ENCODE measurements at regions not wholly inside any gene's neighbourhood (a gene's known extent, or its start where the extent isn't known, plus 50 kb on each side); places are given as distances from the start of the nearest gene placed in this dataset.
"Not testable (repeated sequence)": the region's sequence is repeated elsewhere in the genome, so short reads cannot be mapped to it uniquely, and the experiment has no call there.

DNA sequence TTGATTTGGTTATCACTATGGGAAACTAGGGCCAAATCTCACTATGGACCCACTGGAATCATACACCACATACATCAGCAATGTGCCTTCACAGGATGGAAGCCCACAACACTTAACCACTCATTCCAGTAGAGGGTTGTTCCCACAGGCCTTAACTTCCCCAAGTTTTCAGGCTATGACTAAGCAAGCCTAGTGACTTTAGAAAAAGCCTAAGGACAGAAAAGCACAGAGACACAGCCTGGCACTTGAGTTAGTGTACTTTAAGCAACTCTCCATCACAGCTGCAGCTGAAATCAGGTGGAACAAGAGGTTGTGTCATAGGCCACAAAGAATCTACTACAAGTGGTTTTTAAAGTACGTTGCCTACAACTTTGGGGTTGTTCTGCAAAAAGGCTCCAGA lies 128.7 kb downstream of the LRRN1 start:
- DNase-seq (ENCODE audit: low read depth) = no peak
- no peak overlapping the region for H3K4me3 ChIP-seq (ENCODE audit: low read depth, low read length)
- TF ChIP-seq, protein P1, sequence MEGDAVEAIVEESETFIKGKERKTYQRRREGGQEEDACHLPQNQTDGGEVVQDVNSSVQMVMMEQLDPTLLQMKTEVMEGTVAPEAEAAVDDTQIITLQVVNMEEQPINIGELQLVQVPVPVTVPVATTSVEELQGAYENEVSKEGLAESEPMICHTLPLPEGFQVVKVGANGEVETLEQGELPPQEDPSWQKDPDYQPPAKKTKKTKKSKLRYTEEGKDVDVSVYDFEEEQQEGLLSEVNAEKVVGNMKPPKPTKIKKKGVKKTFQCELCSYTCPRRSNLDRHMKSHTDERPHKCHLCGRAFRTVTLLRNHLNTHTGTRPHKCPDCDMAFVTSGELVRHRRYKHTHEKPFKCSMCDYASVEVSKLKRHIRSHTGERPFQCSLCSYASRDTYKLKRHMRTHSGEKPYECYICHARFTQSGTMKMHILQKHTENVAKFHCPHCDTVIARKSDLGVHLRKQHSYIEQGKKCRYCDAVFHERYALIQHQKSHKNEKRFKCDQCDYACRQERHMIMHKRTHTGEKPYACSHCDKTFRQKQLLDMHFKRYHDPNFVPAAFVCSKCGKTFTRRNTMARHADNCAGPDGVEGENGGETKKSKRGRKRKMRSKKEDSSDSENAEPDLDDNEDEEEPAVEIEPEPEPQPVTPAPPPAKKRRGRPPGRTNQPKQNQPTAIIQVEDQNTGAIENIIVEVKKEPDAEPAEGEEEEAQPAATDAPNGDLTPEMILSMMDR (IDR thresholded peaks at IDR 0.05; ENCODE audit: insufficient read depth, low read depth, low read length, missing control alignments) = no peak

DNA sequence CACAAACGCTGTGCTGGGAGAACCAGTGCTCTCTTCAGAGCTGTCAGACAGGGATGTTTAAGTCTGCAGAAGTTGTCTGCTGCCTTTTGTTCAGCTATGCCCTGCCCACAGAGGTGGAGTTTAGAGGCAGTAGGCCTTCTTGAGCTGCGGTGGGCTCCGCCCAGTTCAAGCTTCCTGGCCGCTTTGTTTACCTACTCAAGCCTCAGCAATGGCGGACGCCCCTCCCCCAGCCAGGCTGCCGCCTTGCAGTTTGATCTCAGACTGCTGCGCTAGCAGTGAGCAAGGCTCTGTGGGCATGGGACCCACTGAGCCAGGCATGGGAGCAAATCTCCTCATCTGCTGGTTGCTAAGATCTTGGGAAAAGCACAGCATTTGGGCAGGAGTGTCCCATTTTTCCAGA lies 142.1 kb downstream of the LRRN1 start:
- H3K4me3 ChIP-seq (ENCODE audit: low read depth, low read length); DNase-seq (ENCODE audit: low read depth): not testable (repeated sequence)

DNA sequence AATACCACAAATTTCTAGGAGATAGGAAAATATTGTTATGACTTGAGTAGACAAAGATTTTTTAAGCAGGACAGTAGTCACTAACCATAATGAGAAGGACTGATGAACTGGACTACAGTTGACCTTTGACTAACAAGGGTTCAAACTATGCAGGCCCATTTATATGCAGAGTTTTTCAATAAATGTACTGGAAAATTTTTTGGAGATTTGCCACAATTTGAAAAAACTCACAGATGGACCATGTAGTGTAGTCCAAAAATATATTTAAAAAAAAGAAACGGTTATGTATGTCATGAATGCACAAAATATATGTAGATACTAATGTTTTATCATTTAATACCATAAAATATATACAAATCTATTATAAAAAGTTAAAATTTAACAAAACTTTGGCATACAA lies 151.8 kb downstream of the LRRN1 start:
- no peak for DNase-seq (ENCODE audit: low read depth)
- TF ChIP-seq, protein P1 (IDR thresholded peaks at IDR 0.05; ENCODE audit: insufficient read depth, low read depth, low read length, missing control alignments) = no peak
- H3K4me3 ChIP-seq (ENCODE audit: low read depth, low read length) = no peak overlapping the region

DNA sequence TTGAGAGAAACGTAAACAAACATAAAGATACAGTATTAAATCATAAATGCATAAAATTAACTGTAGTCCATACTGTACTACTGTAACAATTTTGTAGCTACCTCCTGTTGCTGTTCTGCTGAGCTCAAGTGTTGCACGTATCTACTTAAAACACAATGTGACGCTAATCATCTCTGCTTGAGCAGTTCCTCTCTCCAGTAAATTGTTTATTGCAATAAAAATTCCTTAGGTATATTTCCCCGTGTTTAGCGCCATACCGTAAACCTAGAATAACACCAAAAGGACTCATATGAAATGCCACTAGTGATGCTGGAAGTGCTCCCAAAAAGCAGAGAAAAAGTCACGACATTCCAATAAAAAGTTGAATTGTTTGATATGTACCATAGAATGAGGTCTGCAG lies 152.3 kb downstream of the LRRN1 start:
- TF ChIP-seq, protein P1 (IDR thresholded peaks at IDR 0.05; ENCODE audit: insufficient read depth, low read depth, low read length, missing control alignments) = no peak
- no peak overlapping the region for H3K4me3 ChIP-seq (ENCODE audit: low read depth, low read length)

DNA sequence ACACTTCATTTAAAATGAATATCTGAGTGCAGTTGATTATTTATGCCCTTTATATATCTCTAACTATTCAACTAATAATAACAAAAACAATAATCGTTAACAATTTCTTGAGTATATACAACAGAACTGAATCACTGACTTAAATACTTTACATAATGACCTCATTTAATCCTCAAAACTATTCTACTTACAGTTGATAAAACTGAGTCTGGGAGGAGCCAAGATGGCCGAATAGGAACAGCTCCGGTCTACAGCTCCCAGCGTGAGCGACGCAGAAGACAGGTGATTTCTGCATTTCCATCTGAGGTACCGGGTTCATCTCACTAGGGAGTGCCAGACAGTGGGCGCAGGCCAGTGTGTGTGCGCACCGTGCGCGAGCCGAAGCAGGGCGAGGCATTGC lies 163.6 kb downstream of the LRRN1 start:
- not testable (repeated sequence) for DNase-seq (ENCODE audit: low read depth); H3K4me3 ChIP-seq (ENCODE audit: low read depth, low read length)

More for the DNA sequence above, 152.3 kb downstream of the LRRN1 start:
- DNase-seq (ENCODE audit: low read depth) = no peak

DNA sequence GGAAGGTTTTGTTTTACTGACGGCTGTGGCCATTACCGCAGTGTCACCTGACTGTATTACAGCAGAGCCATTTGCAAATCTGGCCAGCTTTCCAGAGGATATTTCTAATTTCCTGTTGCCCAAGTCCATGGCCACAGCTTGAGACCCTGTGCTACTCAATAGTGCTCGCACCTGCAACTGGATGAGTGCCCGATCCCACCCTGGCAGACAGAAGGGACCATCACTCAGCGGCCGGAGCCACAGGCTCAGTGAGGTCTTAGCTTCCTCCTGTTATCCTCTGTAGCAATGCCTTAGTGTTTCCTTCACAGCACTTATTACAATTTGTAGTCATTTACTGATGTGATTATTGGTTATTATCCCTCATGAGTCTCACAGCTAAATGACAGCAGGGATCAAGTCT lies 184.8 kb downstream of the LRRN1 start:
- TF ChIP-seq, protein P1 (IDR thresholded peaks at IDR 0.05; ENCODE audit: insufficient read depth, low read depth, low read length, missing control alignments) = no peak
- no peak overlapping the region for H3K4me3 ChIP-seq (ENCODE audit: low read depth, low read length)
- no peak for DNase-seq (ENCODE audit: low read depth)

DNA sequence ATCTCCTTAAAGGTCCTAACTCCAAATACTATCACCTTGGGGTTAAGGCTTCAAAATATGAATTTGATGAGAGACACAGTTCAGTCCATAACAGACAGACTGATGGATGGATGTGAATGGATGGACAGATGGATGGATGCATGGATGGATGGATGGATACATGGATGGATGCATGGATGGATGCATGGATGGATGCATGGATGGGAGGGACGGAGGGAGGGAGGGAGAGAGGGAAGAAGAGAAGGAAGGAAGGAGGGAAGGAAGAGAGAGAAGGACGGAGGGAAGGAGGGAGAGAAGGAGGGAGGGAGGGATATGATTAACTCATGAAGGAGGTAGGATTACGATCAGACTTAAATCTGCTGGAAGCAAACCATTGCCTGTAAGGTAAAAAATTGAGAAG lies 192.4 kb downstream of the LRRN1 start:
- no peak overlapping the region for H3K4me3 ChIP-seq (ENCODE audit: low read depth, low read length)
- DNase-seq (ENCODE audit: low read depth) = no peak
- TF ChIP-seq, protein P1 (IDR thresholded peaks at IDR 0.05; ENCODE audit: insufficient read depth, low read depth, low read length, missing control alignments) = no peak

DNA sequence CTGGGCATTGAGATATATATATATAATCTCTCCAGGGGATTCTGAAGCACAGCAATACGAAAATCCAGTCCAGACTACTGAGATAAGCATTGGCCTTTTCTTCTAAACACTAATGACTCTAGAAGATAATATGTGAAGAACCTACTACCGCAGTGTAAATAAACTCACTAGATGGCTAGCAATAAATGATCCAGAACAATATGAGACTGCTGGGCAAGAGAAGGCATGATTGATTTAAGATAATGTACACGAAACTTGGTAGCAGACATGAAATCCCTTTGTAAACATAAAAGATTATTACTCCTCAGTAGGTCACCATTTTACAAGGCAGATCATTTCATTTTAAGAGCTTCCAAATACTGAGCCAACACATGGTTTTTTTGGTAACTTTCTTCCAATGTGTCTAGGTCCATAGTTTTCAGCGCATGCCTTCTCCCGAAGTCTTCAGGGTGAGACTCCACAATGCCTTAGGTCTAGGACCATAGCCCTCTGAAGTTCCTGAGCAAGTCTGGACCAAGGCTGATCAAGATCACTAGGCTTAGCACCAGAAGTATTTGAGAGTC lies 193.2 kb downstream of the LRRN1 start:
- no peak for DNase-seq (ENCODE audit: low read depth)
- TF ChIP-seq, protein P1 (IDR thresholded peaks at IDR 0.05; ENCODE audit: insufficient read depth, low read depth, low read length, missing control alignments) = no peak
- no peak overlapping the region for H3K4me3 ChIP-seq (ENCODE audit: low read depth, low read length)

Data from GM12865 (cell line).